GM23338 (cell line): ENCODE measurements at regions not wholly inside any gene's neighbourhood (a gene's known extent, or its start where the extent isn't known, plus 50 kb on each side); places are given as distances from the start of the nearest gene placed in this dataset.

Experiments used
- EZH2 ChIP-seq: fragments of 200-600 bp; sonication (generic); IDR thresholded peaks from one replicate; pipeline ENCODE4 v1.8.0; 2017; ENCODE audit warnings: antibody characterized with exemption, mild to moderate bottlenecking, low read depth; ENCODE audit not compliant: unreplicated experiment
- POLR2AphosphoS5 ChIP-seq: IDR thresholded peaks from 2 replicates; pipeline ENCODE4 v1.6.1; 2016; ENCODE audit warnings: antibody characterized with exemption, low read depth
- TF ChIP-seq, protein P1 (sequence below), 2 experiments: fragments of 200-600 bp in 1 of 2; sonication (generic) in 1 of 2; conservative IDR thresholded peaks; 2 replicates each; pipeline versions ENCODE4 v1.5.1 to v1.6.1; 2016 to 2017; ENCODE audit warnings: antibody characterized with exemption in 2 of 2, low read depth in 2 of 2, mild to moderate bottlenecking in 2 of 2, moderate library complexity in 1 of 2

DNA sequence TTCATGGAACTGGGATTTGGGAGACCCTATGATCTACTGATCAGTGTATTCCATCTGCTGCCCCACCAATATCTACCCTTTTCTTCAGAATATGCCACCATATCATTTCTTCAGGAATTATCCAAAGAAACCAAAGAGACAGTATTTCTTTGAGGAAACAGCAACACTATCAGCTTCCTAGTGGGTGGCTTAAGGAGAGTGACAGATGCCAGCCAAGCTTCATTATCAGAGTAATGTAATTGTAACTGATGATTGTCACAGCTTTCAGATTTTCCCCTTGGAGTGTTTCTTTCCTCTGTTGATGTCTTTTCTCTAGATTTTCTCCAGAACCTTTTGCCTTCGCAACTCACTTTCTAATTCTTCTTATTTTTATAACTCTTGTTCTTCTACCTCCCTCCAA lies 934.4 kb upstream of the LRRN3 start:
- TF ChIP-seq, protein P1, sequence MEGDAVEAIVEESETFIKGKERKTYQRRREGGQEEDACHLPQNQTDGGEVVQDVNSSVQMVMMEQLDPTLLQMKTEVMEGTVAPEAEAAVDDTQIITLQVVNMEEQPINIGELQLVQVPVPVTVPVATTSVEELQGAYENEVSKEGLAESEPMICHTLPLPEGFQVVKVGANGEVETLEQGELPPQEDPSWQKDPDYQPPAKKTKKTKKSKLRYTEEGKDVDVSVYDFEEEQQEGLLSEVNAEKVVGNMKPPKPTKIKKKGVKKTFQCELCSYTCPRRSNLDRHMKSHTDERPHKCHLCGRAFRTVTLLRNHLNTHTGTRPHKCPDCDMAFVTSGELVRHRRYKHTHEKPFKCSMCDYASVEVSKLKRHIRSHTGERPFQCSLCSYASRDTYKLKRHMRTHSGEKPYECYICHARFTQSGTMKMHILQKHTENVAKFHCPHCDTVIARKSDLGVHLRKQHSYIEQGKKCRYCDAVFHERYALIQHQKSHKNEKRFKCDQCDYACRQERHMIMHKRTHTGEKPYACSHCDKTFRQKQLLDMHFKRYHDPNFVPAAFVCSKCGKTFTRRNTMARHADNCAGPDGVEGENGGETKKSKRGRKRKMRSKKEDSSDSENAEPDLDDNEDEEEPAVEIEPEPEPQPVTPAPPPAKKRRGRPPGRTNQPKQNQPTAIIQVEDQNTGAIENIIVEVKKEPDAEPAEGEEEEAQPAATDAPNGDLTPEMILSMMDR (conservative IDR thresholded peaks at IDR 0.05; ENCODE audit: low read depth in 2 of 2) = no peak
- no peak for TF ChIP-seq POLR2AphosphoS5
- no peak for TF ChIP-seq EZH2
